ENCODE measurements at regions not wholly inside any gene's neighbourhood (a gene's known extent, or its start where the extent isn't known, plus 50 kb on each side); places are given as distances from the start of the nearest gene placed in this dataset.

GRCh38 chr9:2338777-2339365, 282.7 kb upstream of the VLDLR start:
- TF ChIP-seq CTCF (tag by site-specific recombination; IDR thresholded peaks at IDR 0.05), result no peak
- no peak for TF ChIP-seq ZNF138 (tag by site-specific recombination; IDR thresholded peaks at IDR 0.05; ENCODE audit: borderline replicate concordance)
- no peak for TF ChIP-seq ZBTB49 (tag by site-specific recombination; IDR thresholded peaks at IDR 0.05; ENCODE audit: low read depth)
- TF ChIP-seq PATZ1 (tag by site-specific recombination; IDR thresholded peaks at IDR 0.05), result no peak
- no peak for TF ChIP-seq REST (tag by site-specific recombination; IDR thresholded peaks at IDR 0.05)
- TF ChIP-seq ZNF426 (tag by site-specific recombination; IDR thresholded peaks at IDR 0.05), result no peak
- TF ChIP-seq ZNF704 (tag by site-specific recombination; IDR thresholded peaks at IDR 0.05), result no peak
- TF ChIP-seq ZNF24 (tag by site-specific recombination; IDR thresholded peaks at IDR 0.05), result no peak
- TF ChIP-seq ATF2 (tag by site-specific recombination; IDR thresholded peaks at IDR 0.05; ENCODE audit: low read depth), result no peak
